ENCODE measurements at regions not wholly inside any gene's neighbourhood (a gene's known extent, or its start where the extent isn't known, plus 50 kb on each side); places are given as distances from the start of the nearest gene placed in this dataset.

DNA sequence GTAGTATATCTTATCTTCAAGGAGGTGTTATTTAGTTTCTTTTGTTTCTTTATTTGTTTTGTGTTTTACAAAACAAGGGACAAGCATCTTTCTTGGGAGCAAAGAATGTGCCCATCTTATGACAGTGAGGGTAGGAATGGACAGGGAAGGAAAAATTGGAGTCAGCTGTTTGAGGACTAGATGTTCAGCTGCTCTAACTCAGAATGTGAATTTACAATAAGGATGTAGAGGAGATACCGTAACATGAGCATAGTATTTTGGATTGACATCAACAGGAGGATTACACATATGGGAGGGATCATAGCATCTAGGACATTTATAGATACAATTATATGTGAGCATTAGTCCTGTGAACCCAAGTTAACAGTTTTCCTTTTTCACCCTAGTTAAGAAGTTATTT, 89.0 kb upstream of the GK2 start:
- TF ChIP-seq, protein P1, sequence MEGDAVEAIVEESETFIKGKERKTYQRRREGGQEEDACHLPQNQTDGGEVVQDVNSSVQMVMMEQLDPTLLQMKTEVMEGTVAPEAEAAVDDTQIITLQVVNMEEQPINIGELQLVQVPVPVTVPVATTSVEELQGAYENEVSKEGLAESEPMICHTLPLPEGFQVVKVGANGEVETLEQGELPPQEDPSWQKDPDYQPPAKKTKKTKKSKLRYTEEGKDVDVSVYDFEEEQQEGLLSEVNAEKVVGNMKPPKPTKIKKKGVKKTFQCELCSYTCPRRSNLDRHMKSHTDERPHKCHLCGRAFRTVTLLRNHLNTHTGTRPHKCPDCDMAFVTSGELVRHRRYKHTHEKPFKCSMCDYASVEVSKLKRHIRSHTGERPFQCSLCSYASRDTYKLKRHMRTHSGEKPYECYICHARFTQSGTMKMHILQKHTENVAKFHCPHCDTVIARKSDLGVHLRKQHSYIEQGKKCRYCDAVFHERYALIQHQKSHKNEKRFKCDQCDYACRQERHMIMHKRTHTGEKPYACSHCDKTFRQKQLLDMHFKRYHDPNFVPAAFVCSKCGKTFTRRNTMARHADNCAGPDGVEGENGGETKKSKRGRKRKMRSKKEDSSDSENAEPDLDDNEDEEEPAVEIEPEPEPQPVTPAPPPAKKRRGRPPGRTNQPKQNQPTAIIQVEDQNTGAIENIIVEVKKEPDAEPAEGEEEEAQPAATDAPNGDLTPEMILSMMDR (IDR thresholded peaks at IDR 0.05; ENCODE audit: control extremely low read depth, extremely low read depth): no peak
- 89 to 95% methylated on average over 1 of the region's 1 CpG for WGBS, 2 donors
- H3K36me3 ChIP-seq (ENCODE audit: control insufficient read depth in 4 of 4, insufficient read depth in 4 of 4, low read length in 4 of 4): no peaks in the 10 kb centered on the region
- H3K4me3 ChIP-seq: no peak overlapping the region
- no peak overlapping the region for H3K9ac ChIP-seq (ENCODE audit: insufficient read depth in 1 of 2, low read length in 2 of 2)
- peaks cover 0 to 1% (median 0%) of the 10 kb centered on the region in 5 donors for H3K4me1 ChIP-seq (ENCODE audit: control insufficient read depth in 5 of 5, insufficient read depth in 5 of 5, low read length in 5 of 5)
- H3K27ac ChIP-seq (ENCODE audit: low read depth in 1 of 2, low read length in 1 of 2): no peak overlapping the region
- peaks cover 0 to 3% (median 0%) of the 10 kb centered on the region in 4 donors for H3K9me3 ChIP-seq (ENCODE audit: control insufficient read depth in 4 of 4, insufficient read depth in 3 of 4, low read length in 3 of 4)
- ATAC-seq (ENCODE audit: insufficient read depth, low FRiP score) (no peak), DNase-seq (no peak)
- no peaks in the 10 kb centered on the region for H3K27me3 ChIP-seq (ENCODE audit: control insufficient read depth in 3 of 3, insufficient read depth in 3 of 3, low read length in 2 of 3)

DNA sequence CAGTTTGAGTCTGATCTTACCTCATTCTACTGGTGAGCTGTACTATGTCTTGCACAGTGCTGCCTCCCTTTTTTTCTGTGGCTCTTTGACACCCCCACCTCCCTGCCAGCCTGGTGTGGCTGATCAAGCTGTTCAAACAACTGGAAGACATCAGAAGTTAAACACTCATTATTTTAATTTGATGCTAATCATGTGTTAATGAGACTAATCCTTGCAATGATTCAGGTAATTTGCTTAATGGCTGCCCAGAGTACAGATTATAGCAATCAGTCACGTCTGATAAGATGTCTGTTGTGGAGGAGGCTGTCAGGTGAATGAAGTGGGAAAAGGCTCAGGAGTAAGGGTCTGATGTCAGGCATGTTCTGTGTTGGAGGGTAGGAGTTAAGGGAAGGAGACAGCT, 87.4 kb upstream of the GK2 start:
- DNase-seq (no peak), ATAC-seq (ENCODE audit: insufficient read depth, low FRiP score) (no peak)
- Histone ChIP-seq H3K36me3 (ENCODE audit: control insufficient read depth in 4 of 4, insufficient read depth in 4 of 4, low read length in 4 of 4) (no peaks in the 10 kb centered on the region), H3K4me1 (ENCODE audit: control insufficient read depth in 5 of 5, insufficient read depth in 5 of 5, low read length in 5 of 5) (peaks cover 0 to 2% (median 0%) of the 10 kb centered on the region in 5 donors), H3K9me3 (ENCODE audit: control insufficient read depth in 4 of 4, insufficient read depth in 3 of 4, low read length in 3 of 4) (peaks cover 0 to 1% (median 0%) of the 10 kb centered on the region in 4 donors), H3K27me3 (ENCODE audit: control insufficient read depth in 3 of 3, insufficient read depth in 3 of 3, low read length in 2 of 3) (no peaks in the 10 kb centered on the region), H3K4me3 (no peak overlapping the region), H3K9ac (ENCODE audit: insufficient read depth in 1 of 2, low read length in 2 of 2) (no peak overlapping the region), H3K27ac (ENCODE audit: low read depth in 1 of 2, low read length in 1 of 2) (no peak overlapping the region)
- WGBS, 2 donors: 56 to 71% methylated on average over 1 of the region's 1 CpG
- TF ChIP-seq, protein P1 (IDR thresholded peaks at IDR 0.05; ENCODE audit: control extremely low read depth, extremely low read depth): no peak

DNA sequence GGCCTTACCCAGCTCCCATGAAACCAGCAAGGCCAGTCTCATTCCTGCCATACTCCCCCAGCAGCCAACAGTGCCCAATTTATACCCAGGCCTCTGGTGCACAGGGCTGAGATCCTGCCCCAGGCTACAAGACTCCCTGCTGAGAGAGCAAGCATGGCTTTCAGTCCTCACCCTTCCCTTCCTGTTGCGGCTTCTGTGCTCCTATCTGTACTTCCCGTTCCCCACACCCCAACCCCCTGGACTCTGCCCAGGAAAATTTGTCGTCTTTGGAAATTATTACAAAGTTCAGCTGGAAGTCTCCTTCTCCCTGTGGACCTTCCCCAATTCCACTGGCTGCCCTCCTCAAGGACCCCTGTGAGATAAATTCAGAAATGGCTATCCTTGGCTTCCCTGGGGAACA, 84.1 kb upstream of the GK2 start:
- ATAC-seq (ENCODE audit: insufficient read depth, low FRiP score) (no peak), DNase-seq (peak in 1 of 3 donors; percentile 12)
- Histone ChIP-seq H3K36me3 (ENCODE audit: control insufficient read depth in 4 of 4, insufficient read depth in 4 of 4, low read length in 4 of 4) (no peaks in the 10 kb centered on the region), H3K27me3 (ENCODE audit: control insufficient read depth in 3 of 3, insufficient read depth in 3 of 3, low read length in 2 of 3) (no peaks in the 10 kb centered on the region), H3K9ac (ENCODE audit: insufficient read depth in 1 of 2, low read length in 2 of 2) (no peak overlapping the region), H3K4me1 (ENCODE audit: control insufficient read depth in 5 of 5, insufficient read depth in 5 of 5, low read length in 5 of 5) (peaks cover 0 to 2% (median 0%) of the 10 kb centered on the region in 5 donors), H3K4me3 (no peak overlapping the region), H3K27ac (ENCODE audit: low read depth in 1 of 2, low read length in 1 of 2) (no peak overlapping the region), H3K9me3 (ENCODE audit: control insufficient read depth in 4 of 4, insufficient read depth in 3 of 4, low read length in 3 of 4) (peaks cover 0 to 1% (median 0%) of the 10 kb centered on the region in 4 donors)
- TF ChIP-seq, protein P1 (IDR thresholded peaks at IDR 0.05; ENCODE audit: control extremely low read depth, extremely low read depth): no peak
- 69 to 78% methylated on average over 3 of the region's 3 CpGs for WGBS, 2 donors

DNA sequence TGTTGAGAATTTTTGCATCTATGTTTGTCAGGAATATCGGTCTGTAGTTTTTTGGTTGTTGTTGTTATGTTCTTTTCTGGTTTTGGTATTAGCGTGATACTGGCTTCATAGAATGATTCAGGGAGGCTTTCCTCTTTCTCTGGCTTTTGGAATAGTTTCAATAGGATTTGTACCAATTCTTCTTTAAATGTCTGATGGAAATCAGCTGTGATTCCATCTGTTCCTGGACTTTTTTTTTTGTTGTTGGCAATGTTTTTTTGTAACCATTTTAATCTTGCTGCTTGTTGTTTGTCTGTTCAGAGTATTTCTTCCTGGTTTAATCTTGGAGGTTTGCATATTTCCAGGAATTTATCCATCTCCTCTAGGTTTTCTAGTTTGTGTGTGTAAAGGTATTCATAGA, 81.5 kb upstream of the GK2 start:
- Histone ChIP-seq H3K4me1 (ENCODE audit: control insufficient read depth in 5 of 5, insufficient read depth in 5 of 5, low read length in 5 of 5) (peaks cover 0 to 2% (median 0%) of the 10 kb centered on the region in 5 donors), H3K27ac (ENCODE audit: low read depth in 1 of 2, low read length in 1 of 2) (no peak overlapping the region), H3K36me3 (ENCODE audit: control insufficient read depth in 4 of 4, insufficient read depth in 4 of 4, low read length in 4 of 4) (no peaks in the 10 kb centered on the region), H3K9me3 (ENCODE audit: control insufficient read depth in 4 of 4, insufficient read depth in 3 of 4, low read length in 3 of 4) (peaks cover 0 to 3% (median under 1%) of the 10 kb centered on the region in 4 donors), H3K27me3 (ENCODE audit: control insufficient read depth in 3 of 3, insufficient read depth in 3 of 3, low read length in 2 of 3) (no peaks in the 10 kb centered on the region), H3K4me3 (no peak overlapping the region), H3K9ac (ENCODE audit: insufficient read depth in 1 of 2, low read length in 2 of 2) (no peak overlapping the region)
- TF ChIP-seq, protein P1 (IDR thresholded peaks at IDR 0.05; ENCODE audit: control extremely low read depth, extremely low read depth): no peak
- DNase-seq: no peak
- 94 to 95% methylated on average over 2 of the region's 2 CpGs for WGBS, 2 donors
- ATAC-seq (ENCODE audit: insufficient read depth, low FRiP score): no peak

All from lung (tissue), 11 donors.